ENCODE measurements at regions not wholly inside any gene's neighbourhood (a gene's known extent, or its start where the extent isn't known, plus 50 kb on each side); places are given as distances from the start of the nearest gene placed in this dataset.
"Not testable (repeated sequence)": the region's sequence is repeated elsewhere in the genome, so short reads cannot be mapped to it uniquely, and the experiment has no call there.

DNA sequence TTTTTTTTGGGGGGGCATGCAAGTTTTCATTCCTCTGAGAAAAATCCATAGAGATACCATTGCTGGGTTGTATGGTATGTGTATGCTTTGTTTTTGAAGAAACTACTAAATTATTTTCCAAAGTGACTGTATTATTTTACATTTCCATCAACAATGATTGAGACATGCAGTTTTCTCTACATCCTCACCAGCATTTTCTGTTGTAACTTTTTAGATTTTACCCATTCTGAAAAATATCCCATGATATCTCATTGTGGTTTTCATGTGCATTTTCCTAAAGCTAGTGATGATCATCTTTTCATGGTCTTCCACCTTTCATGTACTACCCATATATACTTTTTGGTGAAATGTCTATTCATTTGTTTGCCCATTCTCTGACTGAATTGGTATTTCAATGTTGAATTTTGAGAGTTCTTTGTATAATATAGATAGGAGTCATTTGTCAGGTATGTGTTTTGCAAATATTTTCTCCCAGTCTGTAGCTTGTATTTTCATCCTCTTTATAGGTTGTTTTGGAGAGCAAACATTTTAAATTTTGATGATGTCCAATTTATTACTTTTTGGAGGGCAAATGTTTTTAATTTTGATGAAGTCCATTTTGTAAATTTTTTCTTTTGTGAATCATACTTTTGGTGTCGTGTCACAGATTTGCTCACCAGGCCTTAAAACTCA, 827.5 kb upstream of the CITED2 start:
- TF ChIP-seq, protein P1, sequence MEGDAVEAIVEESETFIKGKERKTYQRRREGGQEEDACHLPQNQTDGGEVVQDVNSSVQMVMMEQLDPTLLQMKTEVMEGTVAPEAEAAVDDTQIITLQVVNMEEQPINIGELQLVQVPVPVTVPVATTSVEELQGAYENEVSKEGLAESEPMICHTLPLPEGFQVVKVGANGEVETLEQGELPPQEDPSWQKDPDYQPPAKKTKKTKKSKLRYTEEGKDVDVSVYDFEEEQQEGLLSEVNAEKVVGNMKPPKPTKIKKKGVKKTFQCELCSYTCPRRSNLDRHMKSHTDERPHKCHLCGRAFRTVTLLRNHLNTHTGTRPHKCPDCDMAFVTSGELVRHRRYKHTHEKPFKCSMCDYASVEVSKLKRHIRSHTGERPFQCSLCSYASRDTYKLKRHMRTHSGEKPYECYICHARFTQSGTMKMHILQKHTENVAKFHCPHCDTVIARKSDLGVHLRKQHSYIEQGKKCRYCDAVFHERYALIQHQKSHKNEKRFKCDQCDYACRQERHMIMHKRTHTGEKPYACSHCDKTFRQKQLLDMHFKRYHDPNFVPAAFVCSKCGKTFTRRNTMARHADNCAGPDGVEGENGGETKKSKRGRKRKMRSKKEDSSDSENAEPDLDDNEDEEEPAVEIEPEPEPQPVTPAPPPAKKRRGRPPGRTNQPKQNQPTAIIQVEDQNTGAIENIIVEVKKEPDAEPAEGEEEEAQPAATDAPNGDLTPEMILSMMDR (IDR thresholded peaks at IDR 0.05; ENCODE audit: borderline replicate concordance): no peak
- Histone ChIP-seq H3K4me3 (no peak overlapping the region), H3K27ac (replicated peaks) (no peak overlapping the region), H3K36me3 (no peaks in the 10 kb centered on the region), H3K9me3 (replicated peaks) (no peaks in the 10 kb centered on the region), H3K4me1 (peaks cover 20% of the 10 kb centered on the region), H3K27me3 (ENCODE audit: low read depth) (no peaks in the 10 kb centered on the region)
- DNase-seq: no peak
- intact Hi-C loops (cut with micrococcal nuclease): no loop called here

DNA sequence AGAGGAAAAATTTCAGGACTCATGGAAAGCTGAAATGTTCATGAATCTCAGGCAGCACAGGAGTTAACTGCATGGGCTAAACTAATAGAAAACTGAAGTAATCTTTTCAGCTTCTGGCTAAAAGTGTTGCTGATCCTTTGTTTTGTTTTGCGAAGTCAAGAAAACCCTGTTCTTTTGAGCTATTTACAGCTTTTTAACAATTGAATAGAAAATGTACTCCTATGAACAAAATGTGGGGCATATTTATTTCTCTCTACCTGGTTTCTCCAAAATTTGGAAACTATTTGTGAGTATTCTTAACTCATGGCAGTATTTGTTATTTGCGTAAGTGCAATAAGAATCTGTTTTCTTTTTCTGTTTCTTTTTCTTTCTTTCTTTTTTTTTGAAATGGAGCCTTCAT, 818.8 kb upstream of the CITED2 start:
- Histone ChIP-seq H3K4me1 (no peaks in the 10 kb centered on the region), H3K4me3 (no peak overlapping the region), H3K36me3 (no peaks in the 10 kb centered on the region), H3K27ac (replicated peaks) (no peak overlapping the region), H3K27me3 (ENCODE audit: low read depth) (no peaks in the 10 kb centered on the region), H3K9me3 (replicated peaks) (peaks cover 42% of the 10 kb centered on the region)
- TF ChIP-seq, protein P1 (IDR thresholded peaks at IDR 0.05; ENCODE audit: borderline replicate concordance): no peak
- DNase-seq: no peak
- intact Hi-C loops (cut with micrococcal nuclease): no loop called here

DNA sequence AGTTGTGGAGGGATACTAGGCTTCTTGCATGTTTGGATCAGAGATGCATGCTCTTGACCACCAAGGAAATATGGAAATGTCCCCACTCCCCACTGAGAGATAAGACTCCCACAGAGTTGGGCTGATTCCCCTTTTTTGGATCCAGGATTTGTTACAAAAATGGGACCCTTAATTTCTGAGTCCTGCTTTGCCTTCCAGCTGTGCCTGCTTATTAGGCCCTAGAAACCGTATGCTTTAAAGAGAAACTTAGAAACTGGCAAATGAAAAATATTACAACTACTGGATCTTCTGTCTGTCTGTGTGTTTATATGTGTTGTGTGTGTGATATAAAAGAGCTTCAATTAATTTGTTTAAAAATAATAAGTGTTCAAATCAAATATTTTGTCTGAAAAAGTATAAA, 817.6 kb upstream of the CITED2 start:
- Histone ChIP-seq H3K36me3 (no peaks in the 10 kb centered on the region), H3K4me1 (no peaks in the 10 kb centered on the region), H3K27me3 (ENCODE audit: low read depth) (no peaks in the 10 kb centered on the region), H3K9me3 (replicated peaks) (peaks cover 55% of the 10 kb centered on the region), H3K27ac (replicated peaks) (no peak overlapping the region), H3K4me3 (no peak overlapping the region)
- DNase-seq: no peak
- TF ChIP-seq, protein P1 (IDR thresholded peaks at IDR 0.05; ENCODE audit: borderline replicate concordance): no peak
- intact Hi-C loops (cut with micrococcal nuclease): no loop called here

DNA sequence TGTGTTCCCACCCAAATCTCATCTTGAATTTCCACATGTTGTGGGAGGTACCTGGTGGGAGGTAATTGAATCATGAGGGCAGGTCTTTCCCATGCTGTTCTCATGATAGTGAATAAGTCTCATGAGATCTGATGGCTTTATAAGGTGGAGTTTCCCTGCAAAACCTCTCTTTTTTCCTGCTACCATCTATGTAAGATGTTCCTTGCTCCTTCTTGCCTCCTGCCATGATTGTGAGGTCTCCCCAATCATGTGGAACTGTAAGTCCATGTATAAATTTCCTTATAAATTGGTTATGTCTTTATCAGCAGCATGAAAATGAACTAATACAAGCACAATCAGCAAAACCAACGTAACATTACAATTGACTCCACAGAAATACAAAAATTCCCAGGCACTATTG, 814.8 kb upstream of the CITED2 start:
- intact Hi-C loops (cut with micrococcal nuclease); H3K4me3 ChIP-seq; H3K4me1 ChIP-seq; DNase-seq; H3K36me3 ChIP-seq; H3K27me3 ChIP-seq (ENCODE audit: low read depth); H3K27ac ChIP-seq (replicated peaks): not testable (repeated sequence)
- peaks cover 48% of the 10 kb centered on the region for H3K9me3 ChIP-seq (replicated peaks)

DNA sequence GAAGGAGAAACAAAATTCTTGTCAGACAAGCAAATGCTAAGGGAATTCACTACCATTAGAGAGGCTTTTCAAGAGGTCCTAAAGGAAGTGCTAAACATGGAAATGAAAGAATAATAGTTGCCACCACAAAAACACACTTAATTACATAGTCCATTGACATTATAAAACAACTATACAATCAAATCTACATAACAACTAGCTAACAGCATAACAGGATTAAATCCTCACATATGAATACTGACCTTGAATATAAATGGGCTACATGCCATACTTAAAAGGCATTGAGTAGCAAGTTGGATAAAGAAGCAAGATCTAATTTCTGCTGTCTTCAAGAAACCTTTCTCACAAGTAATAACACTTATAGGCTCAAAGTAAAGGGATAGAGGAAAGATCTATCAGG, 811.5 kb upstream of the CITED2 start:
- Histone ChIP-seq H3K27me3 (ENCODE audit: low read depth) (no peaks in the 10 kb centered on the region), H3K4me1 (no peaks in the 10 kb centered on the region), H3K27ac (replicated peaks) (no peak overlapping the region), H3K4me3 (no peak overlapping the region), H3K9me3 (replicated peaks) (peaks cover 19% of the 10 kb centered on the region), H3K36me3 (no peaks in the 10 kb centered on the region)
- TF ChIP-seq, protein P1 (IDR thresholded peaks at IDR 0.05; ENCODE audit: borderline replicate concordance): no peak
- intact Hi-C loops (cut with micrococcal nuclease): no loop called here
- no peak for DNase-seq

DNA sequence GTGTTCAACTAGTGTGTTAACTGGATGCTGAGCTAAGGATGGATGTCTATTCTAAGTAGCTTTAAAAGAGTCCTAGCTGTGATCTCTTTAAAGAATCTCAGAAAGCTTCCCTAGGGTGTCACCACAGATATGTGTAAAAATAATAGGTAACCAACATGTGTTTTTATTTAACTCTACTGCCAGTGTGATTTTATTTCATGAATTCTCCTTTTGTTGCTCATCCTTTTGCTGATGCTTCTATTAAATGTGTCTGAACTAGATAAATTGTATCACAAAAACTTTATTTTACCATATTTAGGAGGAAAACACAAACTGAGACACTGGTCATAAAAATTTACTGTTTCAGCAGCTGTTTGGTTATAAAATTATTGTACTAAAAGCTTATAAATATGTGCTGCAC, 809.4 kb upstream of the CITED2 start:
- H3K9me3 ChIP-seq (replicated peaks): peaks cover 19% of the 10 kb centered on the region
- intact Hi-C loops (cut with micrococcal nuclease): no loop called here
- H3K27ac ChIP-seq (replicated peaks): no peak overlapping the region
- no peaks in the 10 kb centered on the region for H3K27me3 ChIP-seq (ENCODE audit: low read depth)
- H3K36me3 ChIP-seq: no peaks in the 10 kb centered on the region
- no peak overlapping the region for H3K4me3 ChIP-seq
- H3K4me1 ChIP-seq: no peaks in the 10 kb centered on the region
- TF ChIP-seq, protein P1 (IDR thresholded peaks at IDR 0.05; ENCODE audit: borderline replicate concordance): no peak
- DNase-seq: no peak
